ENCODE measurements at regions not wholly inside any gene's neighbourhood (a gene's known extent, or its start where the extent isn't known, plus 50 kb on each side); places are given as distances from the start of the nearest gene placed in this dataset.

GRCh38 chr4:185088899-185089298 is 54.2 kb upstream of the SLC25A4 start:
- TF ChIP-seq CTCF (IDR thresholded peaks at IDR 0.05) (no peak), POLR2A (IDR thresholded peaks at IDR 0.05) (no peak)
